ENCODE measurements at regions not wholly inside any gene's neighbourhood (a gene's known extent, or its start where the extent isn't known, plus 50 kb on each side); places are given as distances from the start of the nearest gene placed in this dataset.

GRCh38 chr4:64796581-64796980 is 387.3 kb upstream of the TECRL start (continued):
- no peak for TF ChIP-seq CHD7 (IDR thresholded peaks at IDR 0.05; ENCODE audit: insufficient replicate concordance, low read length)
